Stimulated activated CD8-positive, alpha-beta memory T cell treated with anti-CD3 and anti-CD28 coated beads, Interleukin-15, amount 100 ng/mL, for 48 hours (primary cell): ENCODE measurements at regions not wholly inside any gene's neighbourhood (a gene's known extent, or its start where the extent isn't known, plus 50 kb on each side); places are given as distances from the start of the nearest gene placed in this dataset.
"Not testable (repeated sequence)": the region's sequence is repeated elsewhere in the genome, so short reads cannot be mapped to it uniquely, and the experiment has no call there.

Experiments used
- DNase-seq, 2 donors: peaks; one replicate each; pipeline ENCODE4 v3.0.0-alpha.2; 2020; ENCODE audit warnings: low read depth in 2 of 2

DNA sequence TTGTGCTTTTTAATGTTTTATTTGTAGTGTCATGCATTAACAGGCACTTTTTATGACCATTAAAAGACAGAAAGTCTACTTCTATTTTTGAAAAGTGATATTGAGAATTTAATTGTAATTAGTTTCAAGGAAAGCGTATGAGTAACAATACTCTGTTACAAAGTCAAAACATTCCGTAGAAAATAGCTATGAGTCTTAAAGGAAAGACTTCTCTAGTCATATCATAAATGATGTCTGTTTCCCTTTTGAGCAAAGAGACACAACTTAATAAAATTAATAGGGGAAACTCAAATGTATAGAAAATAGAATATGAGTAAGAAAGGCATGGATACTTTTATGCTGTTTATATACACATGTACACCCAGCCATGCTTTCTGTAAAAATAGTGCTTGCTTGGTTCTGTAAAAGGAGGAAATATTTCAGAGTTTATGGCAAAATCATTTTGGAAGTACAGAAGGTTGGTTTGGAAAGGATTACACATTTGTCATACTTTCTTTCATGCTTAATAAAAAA, 107.8 kb upstream of the AHI1 start:
- no peak for DNase-seq

- DNase-seq = no peak
Measured at GRCh38 chr6:135606392-135606791, 108.9 kb upstream of the AHI1 start.

GRCh38 chr6:135608031-135608430, 110.5 kb upstream of the AHI1 start:
- no peak for DNase-seq

DNA sequence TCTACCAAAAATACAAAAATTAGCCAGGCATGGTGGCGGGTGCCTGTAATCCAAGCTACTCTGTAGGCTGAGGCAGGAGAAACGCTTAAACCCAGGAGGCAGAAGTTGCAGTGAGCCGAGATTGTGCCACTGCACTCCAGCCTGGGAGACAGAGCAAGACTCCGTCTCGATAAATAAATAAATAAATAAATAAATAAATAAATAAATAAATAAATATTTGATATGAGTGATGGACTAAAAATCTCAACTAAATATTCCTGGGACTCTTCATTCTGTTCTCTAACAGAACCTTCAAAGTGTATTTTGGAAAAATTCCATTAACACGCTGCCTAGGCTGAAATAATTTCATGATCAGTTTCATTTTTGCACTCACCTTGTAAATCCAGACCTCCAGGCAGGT, 112.7 kb upstream of the AHI1 start:
- not testable (repeated sequence) for DNase-seq

- no peak for DNase-seq
Measured at GRCh38 chr6:135616655-135617054, 119.1 kb upstream of the AHI1 start.

DNA sequence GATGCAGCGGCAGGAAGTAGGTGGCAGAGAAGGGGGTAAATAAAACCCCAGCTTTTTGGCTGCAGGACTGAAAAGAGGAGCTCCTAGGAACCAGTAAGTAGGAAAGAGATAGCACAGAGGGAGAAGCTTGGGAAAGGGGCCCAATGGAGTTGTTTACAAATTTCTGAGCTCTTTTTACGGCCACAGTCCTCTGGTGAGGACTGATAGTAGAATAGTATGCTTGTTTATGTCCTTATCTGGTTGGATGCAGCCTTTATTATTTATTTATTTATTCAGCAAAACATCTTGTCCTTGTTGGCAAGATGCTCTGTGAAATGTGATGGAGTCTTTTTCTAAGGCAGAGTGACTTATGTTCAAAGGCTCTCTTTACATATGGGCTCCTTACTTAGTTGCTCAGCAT, 119.7 kb upstream of the AHI1 start:
- no peak for DNase-seq

DNA sequence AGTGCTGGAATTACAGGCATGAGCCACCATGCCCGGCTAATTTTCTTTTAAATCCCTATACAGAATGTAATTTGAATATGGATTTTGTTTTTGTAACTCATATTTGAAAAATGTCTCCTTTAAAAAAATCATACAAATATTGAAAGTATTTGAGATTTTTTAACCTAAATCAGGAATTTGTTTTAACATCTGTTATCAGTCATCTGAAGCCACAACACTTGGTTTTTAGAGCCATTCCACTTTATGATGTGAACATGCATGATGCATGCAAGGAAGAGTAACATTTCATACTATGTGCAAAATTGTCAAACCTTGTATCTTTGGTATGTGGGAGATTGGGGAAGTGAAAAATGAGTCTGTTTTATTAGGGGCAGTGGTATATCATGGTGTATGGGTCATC, 124.5 kb upstream of the AHI1 start:
- no peak for DNase-seq

DNA sequence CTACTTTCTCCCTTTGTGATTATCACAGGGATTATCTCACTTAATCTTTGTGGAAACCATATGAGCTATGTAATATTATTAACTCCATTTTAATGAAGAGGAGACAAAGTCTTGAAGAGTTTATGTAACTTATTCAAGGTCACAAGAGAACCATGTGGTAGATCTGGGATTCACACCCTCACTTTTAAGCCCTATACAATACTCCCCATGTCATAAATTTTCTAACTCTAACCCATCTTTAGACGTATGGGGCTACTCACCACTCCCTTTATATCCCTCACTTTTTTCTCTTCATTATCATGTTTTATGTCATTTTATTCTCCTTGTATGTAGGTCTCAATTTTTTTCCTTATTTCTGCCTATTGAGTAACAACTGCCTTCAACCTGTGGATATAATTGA, 126.4 kb upstream of the AHI1 start:
- DNase-seq = no peak

GRCh38 chr6:135624402-135625295, 127.1 kb upstream of the AHI1 start:
- no peak for DNase-seq

DNA sequence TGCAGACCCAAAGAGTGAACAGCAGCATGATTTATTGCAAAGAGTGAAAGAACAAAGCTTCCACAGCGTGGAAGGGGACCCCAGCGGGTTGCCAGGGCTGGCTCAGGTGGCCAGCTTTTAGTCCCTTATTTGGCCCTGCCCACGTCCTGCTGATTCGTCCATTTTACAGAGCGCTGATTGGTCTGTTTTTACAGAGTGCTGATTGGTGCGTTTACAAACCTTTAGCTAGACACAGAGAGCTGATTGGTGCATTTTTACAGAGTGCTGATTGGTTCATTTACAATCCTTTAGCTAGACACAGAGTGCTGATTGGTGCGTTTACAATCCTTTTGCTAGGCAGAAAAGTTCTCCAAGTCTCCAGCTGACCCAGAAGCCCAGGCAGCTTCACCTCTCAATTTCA, 128.5 kb upstream of the AHI1 start:
- DNase-seq = not testable (repeated sequence)

DNA sequence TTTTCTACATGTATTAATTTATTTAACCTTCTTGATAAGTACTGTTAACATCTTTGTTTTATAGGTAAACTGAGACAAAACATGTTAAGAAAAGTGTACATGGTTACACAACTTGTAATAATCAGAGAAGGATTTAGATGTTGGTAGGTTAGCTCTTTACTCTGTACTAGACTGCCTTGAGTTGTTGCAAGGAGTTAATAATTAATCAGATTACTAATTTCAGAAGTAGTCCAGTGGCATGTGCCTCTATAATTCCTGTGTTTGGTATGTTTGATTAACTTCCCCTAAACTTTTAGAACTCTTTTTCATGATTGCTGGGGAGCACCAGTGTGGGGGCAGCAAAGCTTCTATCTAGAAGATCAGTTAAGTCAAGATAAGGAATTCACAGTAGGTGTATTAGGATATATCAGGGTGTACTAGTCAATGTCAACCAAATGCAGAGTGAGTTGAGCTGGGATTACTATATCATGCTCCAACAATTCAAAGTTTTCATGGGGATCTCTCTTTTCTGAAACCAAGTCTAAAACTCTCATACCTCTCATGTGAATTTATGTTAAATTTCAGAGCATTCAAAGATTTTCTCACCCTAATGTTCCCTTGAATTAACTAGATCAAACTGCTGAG, 129.7 kb upstream of the AHI1 start:
- no peak for DNase-seq

- no peak for DNase-seq
Measured at GRCh38 chr6:135630789-135631376, 133.3 kb upstream of the AHI1 start.

- no peak for DNase-seq
Measured at GRCh38 chr6:135631821-135632220, 134.3 kb upstream of the AHI1 start.

DNA sequence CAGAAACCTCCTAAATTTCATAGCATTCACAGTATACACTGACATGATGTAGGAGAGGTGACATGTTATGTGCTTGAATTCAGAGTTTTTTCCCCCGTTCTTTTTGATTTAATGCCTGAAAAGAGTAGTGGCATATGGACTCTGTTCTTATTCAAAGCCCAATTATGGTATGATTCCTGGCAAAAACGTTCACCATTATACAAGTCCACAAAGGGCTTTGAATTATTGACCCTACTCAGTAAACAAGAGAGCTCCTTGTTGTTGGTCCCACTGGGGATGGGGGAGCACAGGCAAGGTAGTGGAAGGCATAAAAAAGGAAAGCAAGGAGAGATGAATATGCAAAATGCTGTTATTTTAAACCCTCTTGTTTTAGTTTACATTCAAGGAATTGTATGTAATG, 136.0 kb upstream of the AHI1 start:
- DNase-seq = no peak

- DNase-seq = no peak
Measured at GRCh38 chr6:135637701-135638100, 140.2 kb upstream of the AHI1 start.

DNA sequence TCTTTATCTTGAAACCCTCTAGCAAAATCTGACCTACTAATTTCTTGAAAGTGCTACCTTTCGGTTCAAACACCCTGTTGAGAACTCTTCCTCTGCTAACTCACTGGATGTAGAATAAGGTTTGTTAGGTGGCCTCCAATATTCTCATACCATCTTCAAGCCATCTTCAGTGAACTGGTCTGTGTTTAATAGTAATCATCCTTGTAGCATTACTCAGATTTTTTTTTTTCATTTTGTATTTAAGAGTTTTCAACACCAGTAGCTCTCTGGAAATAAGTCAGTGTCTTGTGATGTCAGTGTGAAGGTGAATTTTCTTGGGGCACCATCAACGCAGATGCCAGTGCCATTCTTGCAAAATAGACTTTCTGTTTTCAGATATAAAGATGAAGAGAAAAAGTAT, 140.6 kb upstream of the AHI1 start:
- DNase-seq = no peak

DNA sequence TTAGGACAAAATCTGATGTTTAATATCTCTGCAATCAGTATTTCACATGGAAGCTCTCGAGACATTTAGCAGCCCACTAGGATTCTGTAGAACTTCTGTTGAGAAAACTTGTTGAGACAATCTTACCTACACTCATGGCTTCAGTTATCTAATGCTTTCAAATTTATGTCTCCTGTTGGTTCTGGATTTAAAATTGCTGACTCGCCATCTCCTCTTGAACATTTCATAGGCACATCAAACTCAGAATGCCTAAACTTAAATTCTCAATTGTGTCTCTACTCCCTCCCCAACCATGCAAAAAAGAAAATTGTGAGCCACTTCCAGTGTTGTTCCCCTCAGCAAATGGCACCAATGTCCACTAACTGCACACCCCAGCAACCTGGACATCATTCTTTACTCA, 142.5 kb upstream of the AHI1 start:
- DNase-seq = no peak

DNA sequence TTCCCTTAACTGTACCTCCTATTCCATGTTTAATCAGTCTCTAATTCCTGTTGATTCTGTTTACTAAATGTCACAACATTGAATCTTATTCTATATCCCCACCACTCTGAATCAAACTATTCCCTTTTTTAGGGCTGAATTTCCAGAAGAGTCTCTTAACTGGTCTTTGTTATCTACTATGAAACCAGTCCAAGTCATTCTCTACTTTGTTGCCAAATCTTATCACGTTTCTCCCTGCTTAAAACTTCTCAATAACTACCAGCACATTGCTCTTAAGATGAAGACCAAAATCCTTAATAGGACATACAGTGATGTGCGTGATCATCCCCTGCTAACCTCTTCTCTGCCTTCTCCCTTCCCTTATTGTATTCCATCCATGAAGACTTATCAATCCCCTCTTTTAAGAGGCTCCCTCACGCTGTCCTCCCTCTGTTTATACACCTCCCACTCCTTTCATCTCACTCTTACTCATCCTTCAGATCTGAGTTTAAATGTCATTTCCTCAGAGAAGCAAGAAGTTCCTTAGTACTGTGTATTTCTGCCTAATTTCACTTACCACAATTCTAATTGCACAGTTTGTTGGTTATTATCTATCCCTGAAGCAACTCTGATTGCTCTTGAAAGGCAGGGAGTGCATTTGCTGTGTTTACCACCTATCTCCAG, 143.0 kb upstream of the AHI1 start:
- DNase-seq = no peak

DNA sequence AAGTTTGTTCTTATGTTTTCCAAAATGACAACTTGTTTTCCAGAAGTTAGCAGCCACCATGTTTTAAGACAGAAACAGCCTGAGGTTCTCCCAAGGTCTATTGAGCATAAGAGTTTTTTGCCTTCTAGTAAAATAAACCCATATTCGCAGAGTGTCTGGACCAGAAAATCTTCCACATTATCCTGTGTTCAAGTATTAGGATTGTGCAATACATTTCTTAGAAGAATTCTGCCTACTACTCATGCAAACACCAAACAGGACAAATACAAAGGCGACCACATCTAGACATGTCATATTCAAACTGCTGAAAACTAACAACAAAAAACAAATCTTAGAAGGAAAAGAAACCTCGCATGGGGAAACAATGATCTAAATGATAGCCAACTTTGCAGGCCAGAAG, 145.4 kb upstream of the AHI1 start:
- DNase-seq = no peak

DNA sequence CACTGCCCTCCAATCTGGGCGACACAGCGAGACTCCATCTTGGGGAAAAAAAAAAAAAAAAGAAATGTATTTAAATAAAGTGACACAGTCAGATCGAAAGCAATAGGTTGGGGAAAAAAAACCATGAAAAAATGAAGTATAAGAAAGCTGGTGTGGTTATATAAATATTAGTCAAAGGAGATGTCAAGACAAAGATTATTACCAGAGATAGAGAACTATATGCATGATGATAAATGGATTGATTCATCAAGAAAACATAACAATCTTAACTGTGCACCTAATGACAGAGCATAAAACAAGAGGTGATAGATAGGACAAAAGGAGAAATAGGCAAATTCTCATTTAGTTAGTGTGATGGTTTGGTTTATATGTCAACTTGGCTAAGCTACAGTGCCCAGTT, 146.9 kb upstream of the AHI1 start:
- no peak for DNase-seq

GRCh38 chr6:135647521-135647920, 150.0 kb upstream of the AHI1 start:
- no peak for DNase-seq
